ENCODE measurements at regions not wholly inside any gene's neighbourhood (a gene's known extent, or its start where the extent isn't known, plus 50 kb on each side); places are given as distances from the start of the nearest gene placed in this dataset.
A peak's percentile ranks its signal among the peaks of the same experiment; 100 is the strongest.

GRCh38 chr10:21364196-21365114, 161.0 kb downstream of the SKIDA1 start:
- TF ChIP-seq POLR2AphosphoS5 (IDR thresholded peaks at IDR 0.05) (peak in 1 of 3 donors; percentile 18), CTCF (IDR thresholded peaks at IDR 0.05) (no peak)

Measured in breast epithelium (tissue), 3 donors.